ENCODE measurements at regions not wholly inside any gene's neighbourhood (a gene's known extent, or its start where the extent isn't known, plus 50 kb on each side); places are given as distances from the start of the nearest gene placed in this dataset.

DNA sequence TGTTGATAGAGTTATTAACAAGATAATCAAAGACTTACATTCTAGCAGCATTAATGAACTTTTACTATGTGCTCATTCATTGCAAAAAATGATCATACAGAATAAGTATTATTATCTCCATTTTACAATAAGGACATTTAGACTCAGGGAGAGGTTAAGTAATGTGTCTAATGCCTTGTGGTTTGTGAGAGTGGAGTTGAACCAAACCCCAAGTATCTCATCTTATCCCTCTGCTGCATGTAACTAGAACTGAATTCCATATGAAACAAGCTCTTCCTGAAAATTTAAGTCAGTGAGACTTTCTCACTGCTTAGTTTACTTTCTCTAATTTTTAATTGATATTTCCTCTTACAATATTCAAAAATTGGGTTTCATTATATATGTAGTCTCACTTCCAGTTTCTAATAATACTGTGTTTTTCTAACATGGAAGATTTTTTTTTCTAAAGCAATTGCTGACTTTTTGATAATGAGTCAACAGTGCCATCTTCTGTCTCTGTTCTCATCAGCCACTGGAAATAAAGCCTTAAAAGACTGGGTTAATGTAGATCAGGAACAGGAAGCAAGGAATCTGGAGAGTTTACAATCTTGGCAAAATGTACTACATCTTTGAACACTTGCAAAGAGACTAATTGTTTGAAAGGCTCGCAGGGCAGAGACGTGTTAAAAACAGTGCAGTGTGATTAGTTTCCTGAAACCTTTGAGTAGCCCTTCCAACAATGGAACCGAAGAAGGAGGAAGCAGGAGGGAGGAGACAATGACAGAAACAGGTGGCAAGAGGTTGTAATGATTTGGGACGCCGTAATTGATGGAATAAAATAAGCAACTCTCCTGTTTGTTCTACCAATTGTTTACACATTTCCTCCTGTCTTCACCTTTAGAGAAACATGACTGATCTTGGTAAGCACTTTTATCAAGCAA, 567.6 kb downstream of the MRPL39 start:
- DNase-seq (ENCODE audit: low read depth in 2 of 2): no peak

- DNase-seq (ENCODE audit: low read depth in 2 of 2): no peak
Measured at GRCh38 chr21:25036775-25037174, 570.5 kb downstream of the MRPL39 start.

- DNase-seq (ENCODE audit: low read depth in 2 of 2): no peak
Measured at GRCh38 chr21:25031750-25032149, 575.5 kb downstream of the MRPL39 start.

DNA sequence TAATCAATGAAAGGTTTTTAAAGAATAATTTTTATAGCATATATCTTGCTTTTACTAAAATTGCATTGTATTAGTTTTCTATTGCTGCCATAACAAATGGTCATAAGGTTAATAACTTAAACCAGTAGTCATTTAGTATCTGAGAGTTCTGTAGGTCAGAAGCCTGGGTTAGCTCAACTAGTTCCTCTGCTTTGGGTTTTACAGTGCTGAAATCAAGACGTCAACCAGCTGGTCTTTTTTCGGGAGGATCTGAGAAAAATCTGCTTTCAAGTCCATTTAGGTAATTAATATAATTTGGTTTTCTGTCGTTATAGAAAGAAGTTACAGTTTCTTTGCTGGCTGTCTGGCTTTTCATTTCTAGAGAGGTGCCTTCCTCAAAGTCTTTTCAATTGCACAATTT, 577.7 kb downstream of the MRPL39 start:
- no peak for DNase-seq (ENCODE audit: low read depth in 2 of 2)

GRCh38 chr21:25025596-25025995, 581.7 kb downstream of the MRPL39 start:
- DNase-seq (ENCODE audit: low read depth in 2 of 2): no peak

GRCh38 chr21:25024639-25025038, 582.6 kb downstream of the MRPL39 start:
- DNase-seq (ENCODE audit: low read depth in 2 of 2): no peak

GRCh38 chr21:25005388-25005787, 601.9 kb downstream of the MRPL39 start:
- no peak for DNase-seq (ENCODE audit: low read depth in 2 of 2)

DNA sequence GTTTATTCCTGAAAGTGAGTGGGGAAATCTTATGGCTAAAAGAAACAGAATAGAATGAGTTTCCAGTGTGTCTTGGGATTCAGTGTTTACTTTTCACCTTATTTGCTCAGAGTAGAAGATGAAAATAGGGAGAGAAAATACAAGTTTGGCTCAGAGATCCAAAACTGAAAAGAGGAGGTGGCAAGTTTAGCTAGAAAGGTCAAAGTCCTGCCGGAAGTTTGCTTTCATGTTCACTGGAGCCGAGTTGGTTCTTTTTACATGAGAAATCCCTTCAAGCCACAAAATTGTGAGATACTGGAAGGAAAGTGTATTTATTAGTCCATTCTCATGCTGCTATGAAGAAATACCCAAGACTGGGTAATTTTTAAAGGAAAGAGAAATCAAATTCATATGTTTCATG, 604.6 kb downstream of the MRPL39 start:
- no peak for DNase-seq (ENCODE audit: low read depth in 2 of 2)

DNA sequence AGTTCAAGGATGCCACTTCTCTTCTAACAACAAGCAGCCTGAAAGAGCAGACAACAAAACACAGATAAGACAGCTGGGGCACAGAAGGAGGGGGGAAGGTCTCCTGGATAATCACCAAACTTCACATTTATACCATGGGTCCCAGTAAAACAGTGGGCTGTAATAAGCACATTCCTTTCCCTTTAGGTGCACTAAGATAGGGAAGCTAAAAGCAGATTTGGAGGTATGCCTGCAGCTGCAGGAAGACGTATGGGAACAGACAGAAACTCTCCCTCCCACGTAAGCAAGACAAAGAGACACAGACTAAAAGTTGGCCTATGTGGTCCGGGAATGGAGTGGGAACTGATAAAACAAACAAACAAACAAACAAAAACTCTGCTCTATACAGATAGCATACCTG, 612.1 kb downstream of the MRPL39 start:
- DNase-seq (ENCODE audit: low read depth in 2 of 2): no peak

DNA sequence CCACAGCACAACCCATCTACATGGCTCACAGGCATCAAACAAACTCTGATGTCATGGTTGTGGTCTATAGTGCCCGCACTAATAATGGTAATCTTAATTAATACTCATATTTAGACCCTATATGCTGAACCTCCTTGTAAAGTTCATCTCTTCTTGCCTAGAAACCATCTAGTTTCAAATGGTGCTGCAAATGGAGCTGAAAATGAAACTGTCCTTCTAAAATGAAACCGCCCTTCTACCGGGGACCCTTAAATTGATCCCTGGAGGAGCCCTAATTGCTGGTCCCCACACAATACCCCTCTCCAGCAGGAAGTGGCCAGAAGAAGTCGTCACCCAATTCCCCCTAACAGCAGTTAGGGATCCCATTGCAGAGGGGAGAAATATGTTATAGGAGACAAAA, 612.6 kb downstream of the MRPL39 start:
- DNase-seq (ENCODE audit: low read depth in 2 of 2): no peak

DNA sequence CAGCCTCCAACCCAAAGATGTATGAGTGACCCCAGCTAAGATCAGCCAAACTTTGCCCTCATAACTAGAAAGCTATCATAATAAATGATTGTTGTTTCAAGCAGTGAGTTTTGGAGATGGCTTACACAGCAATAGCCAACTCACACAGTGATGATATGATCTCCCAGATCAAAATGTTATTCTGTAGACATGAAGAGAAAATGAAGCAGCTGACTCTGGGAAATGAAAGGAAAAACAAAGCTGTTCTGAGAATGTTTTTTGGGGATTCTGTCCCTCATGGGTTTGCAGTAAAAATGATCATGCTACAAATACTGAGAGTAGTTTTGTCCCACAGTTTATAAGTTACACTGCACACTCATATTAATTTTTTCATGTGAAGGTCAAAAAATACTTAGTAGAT, 617.8 kb downstream of the MRPL39 start:
- no peak for DNase-seq (ENCODE audit: low read depth in 2 of 2)

- DNase-seq (ENCODE audit: low read depth in 2 of 2): no peak
Measured at GRCh38 chr21:24988941-24989340, 618.3 kb downstream of the MRPL39 start.

- no peak for DNase-seq (ENCODE audit: low read depth in 2 of 2)
Measured at GRCh38 chr21:24976238-24976637, 631.0 kb downstream of the MRPL39 start.

DNA sequence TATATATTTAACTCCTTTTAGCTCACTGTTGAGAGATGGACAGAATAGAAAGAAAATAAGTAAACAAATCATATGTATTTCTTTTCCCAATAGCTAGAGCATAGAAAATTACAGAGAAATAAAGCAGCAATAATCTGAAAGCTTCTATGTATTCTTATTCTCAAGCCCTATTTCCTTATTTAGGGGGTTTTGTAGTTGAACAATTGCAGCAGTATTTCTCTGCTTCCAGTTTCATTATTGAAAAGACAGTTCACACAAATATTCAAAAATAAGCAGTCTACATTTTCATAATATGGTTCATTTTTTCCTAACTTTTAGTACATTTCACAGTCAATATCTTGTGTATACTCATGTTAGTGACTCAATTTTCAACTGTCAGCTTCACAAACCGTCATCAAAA, 638.2 kb downstream of the MRPL39 start:
- no peak for DNase-seq (ENCODE audit: low read depth in 2 of 2)

DNA sequence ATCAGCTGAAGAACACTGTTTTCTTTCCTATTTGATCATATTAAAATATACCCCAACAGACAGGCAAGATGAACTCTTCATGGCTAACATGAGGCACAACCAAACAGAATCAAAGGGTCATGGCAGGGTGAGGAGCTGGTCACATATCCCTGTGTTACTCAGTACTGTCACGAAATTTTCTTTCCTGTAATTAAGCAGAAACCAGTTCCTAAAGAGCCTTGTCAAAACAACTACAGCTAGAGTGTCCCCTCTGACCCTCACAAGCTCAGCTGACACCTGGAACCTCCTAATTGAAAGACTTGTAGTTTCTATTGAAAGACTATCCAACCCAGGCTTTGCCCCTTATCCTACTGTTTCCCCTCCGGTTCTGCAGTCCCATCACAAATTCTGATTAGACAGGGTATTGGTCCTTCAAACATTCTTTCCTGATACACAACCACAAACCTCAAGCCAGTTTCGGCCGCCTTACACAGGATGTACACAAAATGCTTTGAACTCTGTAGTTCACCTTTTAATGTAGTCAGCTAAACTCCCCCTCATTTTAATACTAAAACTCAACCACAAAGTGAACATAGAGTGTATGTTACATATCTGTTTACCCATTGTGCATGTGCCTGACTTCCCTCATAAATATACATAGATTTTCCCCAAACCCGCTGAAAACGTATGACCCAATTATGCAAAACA, 651.9 kb downstream of the MRPL39 start:
- no peak for DNase-seq (ENCODE audit: low read depth in 2 of 2)

- DNase-seq (ENCODE audit: low read depth in 2 of 2): no peak
Measured at GRCh38 chr21:24948186-24948585, 659.1 kb downstream of the MRPL39 start.

DNA sequence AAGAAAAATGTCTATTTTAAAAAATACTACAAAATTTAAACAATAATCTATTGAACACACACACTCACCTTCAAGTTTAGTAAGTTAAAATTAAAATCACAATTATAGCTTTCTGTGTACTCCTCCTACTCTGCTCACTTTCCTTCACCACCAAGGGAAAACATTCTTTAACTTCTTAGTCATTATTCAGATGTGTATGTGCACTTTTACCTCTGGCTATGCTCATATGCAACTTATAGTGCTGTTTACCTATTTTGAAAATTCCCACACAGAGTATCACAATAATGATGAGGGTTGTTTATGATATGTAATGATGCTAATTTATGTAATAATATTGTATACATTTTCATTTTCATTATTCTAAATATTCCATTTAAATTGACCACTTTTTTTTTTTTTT, 661.4 kb downstream of the MRPL39 start:
- no peak for DNase-seq (ENCODE audit: low read depth in 2 of 2)

- DNase-seq (ENCODE audit: low read depth in 2 of 2): no peak
Measured at GRCh38 chr21:24941316-24942185, 665.7 kb downstream of the MRPL39 start.

DNA sequence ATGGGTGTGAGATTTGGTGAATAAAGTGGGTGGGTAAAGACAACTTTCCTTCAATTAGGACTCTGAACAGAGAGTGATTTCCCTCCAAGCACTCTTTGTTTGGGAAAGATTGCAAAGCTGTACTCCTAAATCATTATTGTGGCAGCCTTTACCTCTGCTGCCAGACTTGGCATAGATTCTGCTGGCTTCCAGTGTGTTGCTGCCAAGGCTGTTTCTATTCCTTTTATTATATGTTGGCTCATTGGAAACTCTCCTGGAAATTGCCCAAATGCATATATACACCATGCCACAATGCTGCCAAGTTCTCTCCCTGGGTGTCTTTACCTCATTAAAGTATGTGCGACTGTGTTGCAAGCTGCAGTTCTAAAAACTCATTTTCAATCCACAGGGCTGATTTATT, 668.0 kb downstream of the MRPL39 start:
- DNase-seq (ENCODE audit: low read depth in 2 of 2): no peak

- DNase-seq (ENCODE audit: low read depth in 2 of 2): no peak
Measured at GRCh38 chr21:24938573-24938972, 668.7 kb downstream of the MRPL39 start.

DNA sequence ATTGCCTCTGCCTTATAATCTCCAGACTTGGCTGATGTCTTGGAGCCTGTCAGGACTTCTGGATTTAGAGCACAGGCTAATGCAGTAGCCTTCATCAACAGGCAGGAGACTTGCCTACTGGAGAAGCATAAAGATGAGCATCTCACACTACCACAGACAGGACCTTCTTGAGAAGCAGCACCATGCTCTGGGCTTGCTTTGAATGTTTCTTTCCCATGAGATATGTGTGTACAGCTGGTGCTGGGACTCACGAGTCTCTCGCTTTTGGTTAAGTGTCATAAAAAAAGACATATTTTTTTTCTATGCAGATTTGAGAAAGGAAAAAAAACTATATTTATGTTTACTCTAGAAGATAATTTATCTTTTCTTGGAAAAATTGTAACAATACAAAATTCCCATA, 671.3 kb downstream of the MRPL39 start:
- no peak for DNase-seq (ENCODE audit: low read depth in 2 of 2)

DNA sequence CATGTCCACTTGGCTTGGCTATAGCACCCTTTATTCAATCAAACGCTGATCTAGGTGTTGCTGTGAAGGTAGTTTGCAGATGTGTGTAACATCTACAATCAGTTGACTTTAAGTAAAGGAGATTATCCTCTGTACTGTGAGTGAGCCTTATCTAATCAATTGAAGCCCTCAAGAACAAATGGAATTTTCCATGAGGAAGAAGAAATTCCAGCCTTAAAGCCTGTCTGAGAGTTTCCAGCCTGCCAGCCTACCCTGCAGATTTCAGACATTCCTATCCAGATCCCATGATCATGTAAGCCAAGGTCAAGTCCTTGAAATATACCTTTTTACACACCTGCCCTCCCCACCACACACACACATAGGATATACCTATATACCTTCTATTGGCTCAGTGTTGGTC, 696.7 kb downstream of the MRPL39 start:
- DNase-seq (ENCODE audit: low read depth in 2 of 2): no peak
